ENCODE measurements at regions not wholly inside any gene's neighbourhood (a gene's known extent, or its start where the extent isn't known, plus 50 kb on each side); places are given as distances from the start of the nearest gene placed in this dataset.

DNA sequence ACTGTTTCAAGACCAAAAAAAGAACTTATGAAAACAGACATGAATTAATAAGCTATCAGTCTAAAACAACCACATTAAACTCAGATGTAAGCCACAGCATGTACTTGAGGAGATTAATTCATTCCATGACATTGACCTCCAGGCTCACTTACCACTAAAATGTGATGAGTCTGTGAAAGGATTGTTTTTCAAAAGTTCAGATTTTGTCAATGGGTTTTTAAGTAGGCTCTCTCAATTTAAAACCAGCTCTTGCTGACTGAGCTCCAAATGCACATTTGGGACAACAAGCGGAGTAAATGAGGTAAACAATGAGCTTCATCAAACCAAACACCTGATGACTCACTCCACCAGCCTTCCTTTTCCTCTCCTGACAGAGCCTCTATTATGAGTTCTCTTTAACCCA lies 197.0 kb downstream of the SIM1 start:
- no peak for DNase-seq (ENCODE audit: low read depth in 2 of 2)

DNA sequence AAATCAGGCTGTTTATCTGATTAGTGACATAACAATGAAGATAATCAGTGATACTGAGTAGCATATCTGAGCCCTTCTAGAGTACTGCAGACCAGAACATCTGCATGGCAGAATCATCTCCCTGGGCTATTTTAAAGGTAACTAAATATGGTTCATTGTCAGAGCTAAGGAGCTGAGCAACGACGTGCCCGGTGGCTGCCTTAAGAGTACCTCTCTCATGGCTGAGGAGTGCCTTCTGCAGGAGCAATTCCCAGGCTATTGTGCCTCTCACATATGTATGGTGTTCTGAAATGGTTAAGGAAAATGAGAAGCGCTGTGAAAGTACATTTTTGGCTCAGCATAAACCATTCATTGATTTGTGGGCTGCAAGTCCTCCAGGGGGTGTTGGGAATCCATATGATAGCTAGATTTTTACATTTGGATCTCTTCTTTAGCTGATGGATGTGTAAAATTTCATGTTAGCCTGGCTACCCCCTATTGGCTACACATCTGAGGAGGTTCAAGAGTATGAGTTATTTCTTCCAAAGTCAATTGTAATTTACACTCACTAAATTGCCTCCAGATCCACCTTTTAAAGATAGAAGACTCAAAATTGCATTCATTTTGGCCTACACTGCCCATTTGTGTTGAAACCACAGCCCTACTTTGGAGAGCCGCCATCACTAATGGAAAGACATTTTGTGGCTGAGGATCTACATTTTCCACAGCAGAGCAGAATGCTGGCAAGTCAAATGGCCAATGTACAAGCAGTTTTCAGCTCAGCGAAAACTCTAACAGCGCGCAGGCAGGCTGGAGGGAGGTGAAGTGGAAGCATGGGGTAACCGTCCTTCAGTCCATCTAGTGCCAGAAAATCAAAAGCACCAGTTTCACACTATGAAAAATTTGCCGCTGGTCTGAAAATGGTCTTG lies 198.0 kb downstream of the SIM1 start:
- DNase-seq (ENCODE audit: low read depth in 2 of 2) = no peak

DNA sequence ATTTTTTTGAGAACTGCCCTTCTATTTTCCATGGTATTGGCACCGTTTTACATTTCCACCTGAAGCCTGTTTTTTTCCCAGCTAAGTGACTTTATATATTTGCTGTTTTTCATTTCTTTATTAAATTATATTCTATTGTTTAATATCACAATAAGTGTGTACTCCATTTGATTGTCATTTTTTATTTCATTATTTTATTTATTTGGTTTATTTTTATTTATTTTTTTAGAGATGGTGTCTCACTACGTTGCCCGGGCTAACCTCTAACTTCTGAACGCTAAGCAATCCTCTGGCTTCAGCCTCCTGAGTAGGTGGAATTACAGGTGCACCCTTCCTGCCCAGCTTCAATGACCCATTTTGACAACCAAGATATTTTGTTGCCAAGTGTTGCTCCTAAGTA lies 202.6 kb downstream of the SIM1 start:
- DNase-seq (ENCODE audit: low read depth in 2 of 2) = no peak

DNA sequence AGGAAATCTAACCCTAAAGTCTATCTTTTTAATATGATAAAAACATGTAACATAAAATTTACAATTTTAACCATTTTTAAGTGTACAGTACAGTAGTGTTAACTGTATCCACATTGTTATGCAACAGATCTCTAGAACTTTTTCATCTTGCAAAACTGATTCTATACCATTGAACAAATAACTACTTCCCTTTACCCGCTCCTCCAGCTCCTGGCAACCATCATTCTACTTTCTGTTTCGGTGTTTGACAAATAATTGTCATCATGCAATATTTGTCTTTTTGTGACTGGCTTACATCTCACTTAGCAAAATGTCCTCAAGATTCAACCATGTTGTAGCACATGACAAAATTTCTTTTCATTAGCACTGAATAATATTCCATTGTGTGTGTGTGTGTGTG lies 203.2 kb downstream of the SIM1 start:
- DNase-seq (ENCODE audit: low read depth in 2 of 2) = no peak

DNA sequence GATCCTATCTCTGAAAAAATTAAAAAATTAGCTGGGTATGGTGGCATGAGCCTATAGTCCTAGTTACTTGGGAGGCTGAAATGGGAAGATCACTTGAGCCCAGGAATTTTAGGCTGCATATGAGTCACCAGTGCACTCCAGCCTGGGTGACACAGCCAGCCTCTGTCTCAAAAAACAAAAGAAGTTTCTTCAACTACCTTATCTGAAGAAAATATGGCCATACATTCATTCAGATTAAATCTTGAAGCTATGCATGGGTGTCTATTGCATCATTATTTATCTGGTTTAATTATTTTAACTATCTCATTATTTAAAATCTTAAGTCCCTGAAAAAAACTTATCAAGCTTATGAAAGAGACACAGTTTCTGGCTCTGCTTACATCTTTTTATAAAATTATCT lies 204.1 kb downstream of the SIM1 start:
- no peak for DNase-seq (ENCODE audit: low read depth in 2 of 2)

DNA sequence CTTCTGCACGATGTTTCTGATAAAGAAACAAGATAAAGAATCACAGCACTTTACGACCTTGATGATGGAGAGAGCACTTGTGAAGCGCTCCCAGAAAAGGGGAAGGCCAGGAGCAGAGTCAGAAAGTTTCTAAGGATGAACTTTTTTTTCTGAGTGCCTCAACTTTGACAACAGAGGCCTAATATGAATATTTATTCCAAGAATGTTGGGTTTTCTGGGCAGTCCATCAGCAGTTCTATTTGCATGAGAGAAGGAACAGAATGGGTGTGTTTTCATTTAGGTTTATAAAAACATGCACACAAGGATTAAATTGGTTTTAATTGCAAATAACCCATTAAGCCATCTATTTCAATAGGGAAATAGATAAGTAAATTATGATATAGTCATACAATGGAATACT lies 204.9 kb downstream of the SIM1 start:
- no peak for DNase-seq (ENCODE audit: low read depth in 2 of 2)

DNA sequence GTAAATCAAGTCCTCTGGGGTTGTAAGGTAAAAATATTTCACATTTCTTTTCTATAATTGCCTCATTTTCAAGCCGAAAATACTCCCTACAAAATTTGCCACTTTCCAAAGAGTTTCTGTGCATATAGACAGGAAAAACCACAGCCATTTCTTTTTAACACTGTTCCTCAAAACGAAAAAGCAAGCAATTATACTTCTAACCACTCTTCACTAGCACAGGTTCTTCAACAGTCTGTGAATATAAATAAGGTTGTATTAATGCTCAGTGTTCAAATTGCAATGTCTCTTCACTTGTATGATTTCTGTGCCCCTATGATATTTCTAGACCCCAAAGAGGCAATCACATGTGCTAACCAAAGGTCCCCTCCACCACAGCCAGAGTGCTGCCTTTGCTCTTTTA lies 206.0 kb downstream of the SIM1 start:
- DNase-seq (ENCODE audit: low read depth in 2 of 2) = no peak

DNA sequence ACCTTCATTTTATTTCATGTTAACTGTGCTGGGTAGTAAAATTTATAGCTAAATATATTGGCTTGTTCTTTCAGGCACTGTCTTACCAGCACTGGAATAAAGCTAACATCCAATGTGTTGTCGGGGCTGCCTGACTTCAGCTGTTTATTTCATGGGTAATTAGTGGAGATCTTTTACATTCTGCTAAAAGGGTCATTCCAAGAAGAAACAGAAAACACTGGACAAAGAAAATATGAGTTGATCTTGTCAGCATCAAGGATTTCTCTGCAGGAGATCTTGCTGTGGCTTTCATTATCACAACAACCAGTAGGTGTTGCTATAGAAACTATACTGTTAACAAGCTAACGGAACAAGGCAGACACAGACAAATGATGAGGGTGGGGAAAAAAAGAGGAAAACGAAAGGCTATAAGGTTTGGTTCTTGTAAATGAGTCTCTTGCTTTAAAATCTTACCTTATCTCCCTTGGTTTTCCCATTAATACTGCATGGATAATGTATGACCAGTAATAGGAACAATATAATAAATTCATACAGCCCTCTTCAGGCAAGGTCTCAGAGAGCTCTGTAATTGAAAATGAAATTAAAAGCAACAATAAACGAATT lies 206.8 kb downstream of the SIM1 start:
- no peak for DNase-seq (ENCODE audit: low read depth in 2 of 2)

DNA sequence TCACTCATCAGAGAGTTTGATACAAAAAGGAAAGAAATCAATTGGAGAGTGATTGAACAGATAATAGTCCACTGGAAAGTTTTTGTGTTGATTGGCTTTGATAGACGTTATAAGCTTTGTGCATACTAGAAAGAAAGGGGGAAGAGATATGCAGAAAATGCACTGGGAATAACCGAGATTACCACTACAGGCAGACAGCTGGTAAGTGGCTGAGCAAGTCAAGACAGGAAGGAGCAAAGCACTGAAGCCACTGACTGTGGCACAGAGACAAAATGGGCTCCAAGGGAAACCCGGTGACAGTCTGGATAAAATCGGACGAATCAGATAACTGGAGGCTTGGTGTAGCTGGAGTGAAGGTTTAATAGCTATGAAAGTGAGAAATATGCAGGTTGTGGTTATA lies 209.0 kb downstream of the SIM1 start:
- no peak for DNase-seq (ENCODE audit: low read depth in 2 of 2)

DNA sequence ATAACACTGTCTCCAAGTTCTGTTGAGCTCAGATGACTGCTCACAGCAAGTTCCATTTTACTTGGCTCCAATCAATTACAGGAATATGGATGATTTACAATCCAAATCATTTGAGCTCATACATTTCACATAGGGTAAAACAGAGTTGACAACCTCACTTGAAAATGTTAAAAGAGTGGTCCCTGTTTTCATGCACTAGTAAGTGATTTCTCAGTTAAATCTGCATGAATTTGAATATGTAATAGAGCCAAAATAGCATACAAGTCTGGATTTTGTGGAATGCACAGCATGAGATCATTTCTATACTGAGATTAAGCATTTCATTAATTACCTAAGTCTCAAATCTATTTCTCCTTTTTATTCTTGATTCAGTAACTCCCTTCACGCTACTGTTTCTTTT lies 217.6 kb downstream of the SIM1 start:
- DNase-seq (ENCODE audit: low read depth in 2 of 2) = no peak

DNA sequence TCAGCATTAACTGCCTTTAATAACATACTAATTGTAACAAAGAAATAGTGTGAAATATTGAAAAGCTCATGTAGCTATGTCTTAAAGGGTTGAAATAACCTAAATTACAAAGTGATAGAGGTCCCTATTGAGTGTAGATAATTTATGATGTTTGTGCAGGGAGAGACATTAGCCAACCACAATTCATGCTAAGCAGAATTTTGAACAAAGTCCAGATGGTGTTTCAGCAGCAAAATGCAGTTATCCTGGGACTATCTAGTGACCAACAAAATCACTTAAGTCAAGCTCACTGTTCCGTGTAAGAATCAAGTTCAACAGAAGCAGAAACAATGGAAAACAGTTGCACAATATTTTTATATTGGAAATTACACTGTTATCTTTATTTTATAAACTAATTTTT lies 218.5 kb downstream of the SIM1 start:
- DNase-seq (ENCODE audit: low read depth in 2 of 2) = no peak

DNA sequence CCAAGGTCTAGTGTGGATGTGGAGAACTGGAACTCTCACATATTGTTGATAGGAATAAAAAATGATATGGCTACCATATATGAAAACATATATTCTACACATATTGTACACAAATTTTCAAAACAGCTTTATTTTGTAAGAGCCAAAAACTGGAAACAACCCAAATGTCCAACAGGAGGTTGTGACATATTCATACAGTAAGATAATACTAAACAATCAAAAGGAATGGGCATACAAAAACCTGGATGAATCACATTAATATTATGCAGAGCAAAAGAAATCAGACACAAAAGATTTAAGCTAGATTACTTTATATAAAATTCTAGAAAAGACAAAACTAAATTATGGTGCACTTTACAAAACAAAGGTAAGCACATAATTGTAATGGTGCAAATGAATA lies 223.9 kb downstream of the SIM1 start:
- no peak for DNase-seq (ENCODE audit: low read depth in 2 of 2)

DNA sequence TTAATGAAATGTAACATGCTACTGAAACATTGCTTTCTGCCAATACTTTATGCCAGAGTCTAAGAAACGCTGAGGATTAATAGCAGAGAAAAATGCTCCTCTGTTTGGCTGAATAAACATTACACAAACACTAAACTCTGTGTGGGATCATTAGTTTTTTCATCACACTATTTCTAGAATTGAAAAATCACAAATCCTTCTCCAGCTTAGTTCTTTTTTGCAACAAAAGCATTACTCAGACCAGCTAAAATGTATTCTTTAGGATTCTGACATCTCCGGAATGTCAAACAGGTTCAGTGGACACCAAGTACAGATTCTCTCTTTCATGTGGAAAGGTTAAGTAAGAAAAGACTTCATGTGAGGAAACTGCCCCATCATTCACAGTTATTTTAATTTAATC lies 226.9 kb downstream of the SIM1 start:
- no peak for DNase-seq (ENCODE audit: low read depth in 2 of 2)

DNA sequence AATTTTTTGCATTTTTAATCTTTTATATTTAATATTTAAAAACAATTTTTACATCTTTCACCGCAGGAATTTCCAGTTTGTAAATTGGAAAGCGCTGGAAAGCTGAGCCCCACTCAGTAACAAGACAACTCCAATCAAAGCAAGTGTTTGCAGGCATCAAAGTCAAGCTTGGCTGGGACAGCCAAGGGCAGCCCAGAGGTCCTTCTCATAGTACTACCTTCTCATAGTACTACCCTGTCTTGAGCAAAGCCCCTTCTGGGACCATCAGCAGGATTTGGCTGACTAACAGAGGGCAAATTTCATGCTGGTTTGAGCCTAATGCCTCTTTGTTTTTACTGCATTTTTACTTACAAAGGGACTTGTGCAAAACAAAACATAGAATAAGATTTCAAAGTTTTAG lies 228.3 kb downstream of the SIM1 start:
- no peak for DNase-seq (ENCODE audit: low read depth in 2 of 2)

DNA sequence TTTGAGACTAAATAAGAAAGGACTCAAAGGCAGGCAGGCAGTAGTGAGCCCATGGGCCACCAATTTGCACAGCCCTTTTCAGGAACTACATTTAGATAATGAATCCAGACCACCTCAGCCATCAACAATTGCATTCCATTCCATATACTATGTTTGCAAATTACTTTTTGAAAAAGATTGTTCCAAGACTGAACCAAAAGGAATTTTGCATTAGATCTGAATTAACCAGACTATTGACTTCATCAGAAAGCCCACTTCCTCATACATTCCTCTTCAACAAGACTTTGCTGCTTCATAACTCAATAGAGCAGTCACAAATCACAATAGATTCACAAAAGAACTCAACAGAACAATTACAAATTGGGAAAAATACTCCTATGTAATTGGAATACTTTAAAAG lies 229.1 kb downstream of the SIM1 start:
- DNase-seq (ENCODE audit: low read depth in 2 of 2) = no peak

DNA sequence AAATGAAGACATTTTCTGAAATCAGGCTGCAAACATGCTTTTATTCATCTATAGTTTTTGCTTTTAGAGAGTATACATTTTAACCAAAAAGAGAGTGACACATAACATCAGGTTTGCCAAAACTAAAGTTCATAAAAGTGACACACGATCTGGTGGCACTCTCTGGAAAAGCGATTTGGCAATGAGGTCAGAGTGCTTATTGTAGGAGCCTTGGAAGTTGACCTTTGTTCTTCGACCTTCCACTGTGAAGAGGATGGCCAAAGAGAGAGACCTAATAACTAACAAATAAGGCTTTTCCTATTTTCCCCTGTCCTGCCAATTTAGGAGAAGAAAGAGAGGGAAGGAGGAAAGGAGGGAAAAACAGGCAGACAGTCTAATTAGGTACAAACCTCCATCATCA lies 230.1 kb downstream of the SIM1 start:
- DNase-seq (ENCODE audit: low read depth in 2 of 2) = no peak

DNA sequence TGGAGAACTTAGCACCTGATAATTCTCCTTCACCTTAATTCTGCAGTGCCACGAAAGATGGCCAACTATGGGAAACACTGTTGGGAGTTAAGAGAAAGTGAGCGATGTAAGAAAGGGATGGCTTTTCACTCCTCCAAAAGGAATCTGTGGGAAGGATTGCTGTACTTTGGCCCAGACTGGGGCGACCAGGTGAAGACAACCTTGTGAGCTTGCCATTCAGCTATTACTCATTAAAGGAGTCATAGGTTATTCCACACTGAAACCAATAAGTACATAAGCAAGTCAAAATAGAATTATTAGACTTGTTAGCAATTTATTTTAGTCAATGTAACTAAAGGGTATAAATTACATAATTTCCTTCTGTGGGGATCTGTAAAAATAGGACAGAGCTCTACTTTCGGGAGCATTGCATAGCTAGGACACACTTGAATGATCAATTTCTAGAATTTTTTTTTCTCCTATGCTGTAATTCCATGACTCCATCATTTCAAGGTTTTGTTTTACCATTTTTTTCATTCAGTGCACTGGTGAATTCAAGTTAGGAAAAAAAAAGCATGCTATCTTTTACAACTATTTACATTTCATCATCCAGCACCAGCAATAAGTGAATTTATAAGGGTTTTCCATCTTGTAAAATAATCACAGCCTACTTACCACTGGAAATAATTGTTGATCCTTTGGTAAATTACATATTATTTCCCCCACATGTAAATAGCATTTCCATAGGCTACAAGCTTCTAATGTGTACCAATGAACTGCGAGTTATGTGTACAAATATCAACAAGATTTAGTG lies 231.7 kb downstream of the SIM1 start:
- no peak for DNase-seq (ENCODE audit: low read depth in 2 of 2)

DNA sequence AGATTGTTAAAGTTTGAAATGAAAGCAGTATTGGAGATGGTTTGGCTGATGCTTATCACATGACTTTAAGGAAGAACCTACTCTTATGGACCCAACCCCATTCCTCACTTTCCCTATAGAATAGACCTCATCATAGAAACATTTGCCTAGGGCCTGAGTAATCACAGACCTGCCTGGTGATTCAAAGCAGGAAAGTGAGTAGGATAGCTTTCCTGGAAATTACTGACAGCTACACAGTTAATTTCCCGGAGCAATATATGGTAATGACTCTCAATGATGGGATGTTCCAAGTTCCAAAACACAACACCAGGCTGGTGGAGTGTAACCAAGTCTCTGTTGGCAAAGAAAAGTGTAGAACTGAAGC lies 233.8 kb downstream of the SIM1 start:
- no peak for DNase-seq (ENCODE audit: low read depth in 2 of 2)

DNA sequence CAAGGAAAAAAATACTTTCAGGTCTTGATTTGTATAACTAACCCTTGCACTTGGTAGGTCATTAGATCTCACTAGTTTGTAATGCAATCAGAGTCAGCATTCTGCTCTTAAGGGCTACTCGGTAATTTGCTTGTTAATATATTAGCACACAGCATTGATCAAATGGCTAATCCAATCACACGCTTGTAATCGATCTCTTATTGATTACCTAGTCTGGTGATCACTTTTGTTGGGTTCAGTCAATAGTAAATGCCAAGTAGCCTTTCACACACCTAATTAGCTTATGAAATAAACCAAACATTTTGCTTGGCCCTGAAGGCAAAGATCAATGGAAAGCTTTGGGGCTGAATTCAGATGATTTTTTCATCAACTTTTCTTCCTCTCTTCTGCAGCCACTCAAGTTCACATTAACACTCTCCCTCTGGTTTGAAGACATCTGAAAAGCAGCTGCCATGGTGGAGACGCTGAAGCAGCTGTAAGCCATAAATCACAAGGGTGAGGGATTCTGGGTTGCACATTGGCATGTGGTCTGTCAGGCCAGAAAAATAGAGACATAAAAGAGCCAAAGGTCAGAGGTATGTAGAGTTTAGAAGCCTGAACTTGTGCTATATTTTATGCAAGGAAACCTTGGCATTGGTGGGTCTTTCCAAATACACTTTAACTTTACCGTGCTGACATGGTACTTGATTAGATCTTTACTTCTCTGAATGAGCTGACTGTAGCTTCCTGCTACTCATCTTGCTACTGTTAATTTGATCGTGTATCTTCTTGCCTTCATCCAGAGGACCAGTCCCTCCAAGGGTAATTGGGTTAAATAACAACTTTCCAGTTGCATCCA lies 234.4 kb downstream of the SIM1 start:
- DNase-seq (ENCODE audit: low read depth in 2 of 2) = no peak

DNA sequence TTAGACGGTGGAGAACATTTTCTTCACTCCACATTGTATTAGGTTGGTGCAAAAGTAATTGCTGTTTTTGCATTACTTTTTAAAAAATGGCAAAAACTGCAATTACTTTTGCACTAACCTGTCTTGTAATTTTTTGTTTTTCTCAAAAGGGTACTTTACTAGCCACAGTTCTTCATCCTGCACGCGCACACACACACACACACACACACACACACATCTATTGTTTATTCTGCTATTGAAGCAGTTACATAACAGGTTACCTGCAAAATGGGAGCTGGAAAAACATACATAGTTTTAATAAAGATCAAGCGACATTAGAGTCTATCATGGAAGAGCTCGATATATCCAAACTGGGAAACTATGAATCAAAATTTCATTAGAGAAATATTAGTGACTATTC lies 235.2 kb downstream of the SIM1 start:
- DNase-seq (ENCODE audit: low read depth in 2 of 2) = no peak

DNA sequence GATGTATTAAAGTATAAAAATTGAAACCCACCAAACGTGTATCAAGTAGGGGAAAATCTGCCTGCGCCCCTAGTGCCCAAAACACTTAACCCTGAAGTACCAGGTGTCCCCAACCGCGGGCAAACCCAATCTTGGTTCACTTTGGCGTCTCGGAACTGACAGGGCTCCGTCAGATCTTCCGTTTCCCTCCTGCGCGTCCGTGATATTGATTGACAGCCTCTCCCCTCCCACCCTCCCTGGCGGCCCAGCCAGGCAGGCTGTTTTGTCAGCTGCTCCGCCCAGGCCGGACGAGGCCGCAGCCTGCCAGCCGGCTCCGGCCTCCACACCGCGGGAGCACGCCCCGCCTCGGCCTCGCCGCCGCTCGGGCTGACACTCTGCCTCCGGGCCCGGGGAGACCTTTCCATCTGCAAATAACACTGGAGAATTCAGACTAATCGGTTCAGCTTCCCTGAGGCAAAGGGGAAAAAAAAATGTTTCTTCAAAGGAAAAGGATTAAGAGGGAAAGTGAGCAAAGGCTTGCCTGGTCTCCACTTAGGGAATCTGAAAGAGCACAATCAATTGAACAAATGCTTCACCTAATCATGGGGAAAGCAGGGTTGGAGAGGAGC lies 234.9 kb upstream of the MCHR2 start:
- peak in 1 of 2 donors; percentile 2 for DNase-seq (ENCODE audit: low read depth in 2 of 2)

DNA sequence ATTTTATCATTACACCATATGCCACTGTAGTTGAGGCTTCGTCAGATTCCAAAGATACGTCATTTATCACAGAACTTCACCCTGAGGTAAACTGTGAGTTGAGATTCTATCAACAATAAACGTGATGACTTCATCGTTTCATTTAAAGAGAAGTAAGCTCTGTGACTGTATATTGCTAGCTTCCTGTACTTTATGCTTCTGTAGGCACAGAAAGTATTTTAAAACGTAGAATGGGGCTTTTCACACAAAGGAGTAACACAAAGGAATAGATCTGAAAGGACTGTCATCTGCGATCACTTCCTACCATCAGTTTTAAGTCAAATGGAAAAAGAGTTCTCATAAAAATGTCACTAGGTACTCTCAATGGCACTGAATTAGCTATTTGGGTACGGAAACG lies 234.4 kb upstream of the MCHR2 start:
- no peak for DNase-seq (ENCODE audit: low read depth in 2 of 2)

Measured in stimulated activated CD8-positive, alpha-beta memory T cell treated with anti-CD3 and anti-CD28 coated beads, Interleukin-2, amount 100 ng/mL, for 1 hour (primary cell).